Sciatic nerve (tissue), 2 donors: ENCODE measurements at regions not wholly inside any gene's neighbourhood (a gene's known extent, or its start where the extent isn't known, plus 50 kb on each side); places are given as distances from the start of the nearest gene placed in this dataset.

Source experiments
- ATAC-seq: fragments of 200-7000 bp; cut with Tn5 transposase; one replicate; pipeline ENCODE4 v1.9.1; 2020; ENCODE audit warnings: mild to moderate bottlenecking, moderate library complexity
- DNase-seq: peaks from one replicate; pipeline ENCODE4 v3.0.0-alpha.2; 2020; ENCODE audit warnings: low spot score
- intact Hi-C: fragments of 100-400 bp; cut with DNase I; formaldehyde crosslinking; loops from one replicate; pipeline ENCODE4 v1.14.2; 2022
- donor health status: DM: no; HTN: no; CAD: no.
- donor health status: DM: no; HTN: no; CAD: no.

DNA sequence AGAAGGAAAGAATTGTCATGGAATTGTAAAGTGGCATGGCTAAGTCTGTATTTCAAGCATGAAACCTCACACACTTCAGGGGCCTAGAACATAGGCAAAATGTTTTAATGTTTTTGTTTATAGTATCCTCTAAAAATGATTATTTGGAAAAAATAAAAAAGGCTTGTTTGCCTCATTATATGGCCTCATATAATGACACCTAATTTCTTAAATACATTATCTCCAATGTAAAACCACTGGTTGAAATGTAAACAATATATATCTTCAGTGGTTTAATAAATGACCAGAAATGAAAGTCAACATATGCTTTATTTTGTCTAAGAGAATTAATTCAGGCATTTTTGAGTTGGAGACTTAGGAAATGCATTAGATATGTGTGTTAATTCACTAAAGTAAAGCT is 1736.6 kb downstream of the EFNA5 start:
- ATAC-seq (no peak), DNase-seq (no peak)
- intact Hi-C loops, result no loop called here

DNA sequence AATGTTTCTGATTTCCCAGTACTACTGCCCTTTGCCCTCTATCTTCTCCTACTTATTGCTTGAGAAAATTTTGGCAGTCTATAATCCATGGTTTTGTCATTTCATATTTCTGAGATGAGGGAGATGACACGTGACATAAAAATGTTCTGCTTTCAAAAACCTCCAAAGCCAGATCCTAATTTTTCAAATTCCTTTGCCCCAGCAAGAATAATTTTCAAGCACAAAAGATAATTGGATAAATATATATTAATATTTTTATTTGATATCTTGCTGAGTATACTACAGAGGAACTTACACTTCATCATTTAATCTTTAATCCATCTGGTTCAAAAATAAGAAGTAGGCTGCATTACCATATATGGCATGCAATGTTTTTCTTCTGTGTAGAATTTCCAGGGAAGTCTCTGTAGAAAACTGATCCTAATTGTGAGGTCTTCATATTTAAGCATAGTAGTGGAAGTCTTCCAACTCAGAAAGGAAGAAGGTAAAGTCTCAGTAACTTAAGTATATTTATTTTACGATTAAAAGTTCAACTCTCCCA is 1738.8 kb downstream of the EFNA5 start:
- peak; percentile 68 for ATAC-seq
- DNase-seq, result no peak
- intact Hi-C loops, result no loop called here

DNA sequence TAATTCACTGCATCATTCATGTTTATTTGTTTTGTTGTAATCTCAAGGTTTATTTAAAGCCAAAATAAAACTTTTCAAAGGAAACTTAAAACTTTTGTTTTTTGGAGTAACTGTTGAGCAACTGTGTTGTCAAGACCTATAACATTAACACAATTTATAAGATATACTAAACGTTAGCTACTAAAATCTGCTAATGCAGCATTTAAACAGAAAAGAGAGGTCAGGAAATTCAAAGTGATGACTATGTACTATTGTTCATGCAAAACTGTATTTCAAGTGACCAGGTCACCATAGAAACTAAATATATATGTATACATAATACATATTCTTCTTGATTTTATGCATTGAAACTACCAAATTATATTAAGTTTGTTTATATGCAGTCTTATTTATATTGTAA is 1740.9 kb downstream of the EFNA5 start:
- DNase-seq, result no peak
- intact Hi-C loops, result no loop called here
- ATAC-seq, result no peak

DNA sequence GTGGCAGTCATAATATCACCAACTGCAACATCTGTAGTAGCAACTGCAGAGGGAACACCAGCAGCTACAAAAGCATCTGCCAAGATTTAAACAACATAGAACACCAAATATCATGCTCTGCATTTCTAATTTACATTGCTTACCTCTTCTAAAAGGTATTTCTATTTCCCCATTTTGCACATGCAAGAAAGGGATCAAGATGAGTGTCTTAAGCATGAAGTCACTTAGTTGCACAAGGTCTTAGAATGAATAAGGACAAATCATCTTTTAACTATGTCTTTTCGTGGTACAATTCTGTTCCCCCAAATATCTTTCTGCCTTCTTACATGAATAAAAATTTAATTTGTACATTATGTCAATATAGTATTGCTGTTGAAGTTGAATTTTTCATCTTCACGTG is 1746.4 kb downstream of the EFNA5 start:
- DNase-seq (no peak), ATAC-seq (no peak)
- intact Hi-C loops, result no loop called here

- ATAC-seq (no peak), DNase-seq (no peak)
- intact Hi-C loops, result no loop called here
Measured at GRCh38 chr5:105922574-105922973, 1748.2 kb downstream of the EFNA5 start.

- ATAC-seq, result no peak
- intact Hi-C loops, result no loop called here
- no peak for DNase-seq
Measured at GRCh38 chr5:105922080-105922479, 1748.7 kb downstream of the EFNA5 start.

GRCh38 chr5:105917189-105917588 is 1753.5 kb downstream of the EFNA5 start:
- DNase-seq, result no peak
- intact Hi-C loops, result no loop called here
- no peak for ATAC-seq

GRCh38 chr5:105907016-105907415 is 1763.7 kb downstream of the EFNA5 start:
- intact Hi-C loops, result no loop called here
- no peak for ATAC-seq
- no peak for DNase-seq

DNA sequence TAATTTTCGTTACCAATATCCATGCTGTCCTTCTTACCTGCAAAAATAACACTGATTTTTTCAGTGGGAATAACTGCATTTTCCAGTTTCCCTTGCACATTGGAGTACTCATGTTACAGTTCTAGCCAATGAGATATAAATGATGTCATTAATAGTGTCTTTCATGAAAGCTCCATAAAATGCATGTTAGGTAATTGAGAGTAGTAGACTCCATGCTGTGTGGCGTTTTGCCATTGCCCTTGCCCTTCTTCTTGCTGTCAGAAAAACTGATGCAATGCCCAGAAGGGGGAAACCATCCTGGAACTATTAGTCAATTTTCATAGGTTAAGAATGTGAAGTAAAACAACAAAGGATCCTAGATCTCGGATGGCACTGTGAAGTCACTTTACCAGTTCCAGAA is 1765.3 kb downstream of the EFNA5 start:
- ATAC-seq (no peak), DNase-seq (no peak)
- intact Hi-C loops, result no loop called here

GRCh38 chr5:105903069-105903468 is 1767.7 kb downstream of the EFNA5 start:
- intact Hi-C loops, result no loop called here
- DNase-seq, result no peak
- ATAC-seq, result no peak

- DNase-seq, result no peak
- ATAC-seq, result no peak
- intact Hi-C loops, result no loop called here
Measured at GRCh38 chr5:105899726-105900125, 1771.0 kb downstream of the EFNA5 start.

- DNase-seq (no peak), ATAC-seq (no peak)
- intact Hi-C loops, result no loop called here
Measured at GRCh38 chr5:105898183-105898582, 1772.6 kb downstream of the EFNA5 start.

DNA sequence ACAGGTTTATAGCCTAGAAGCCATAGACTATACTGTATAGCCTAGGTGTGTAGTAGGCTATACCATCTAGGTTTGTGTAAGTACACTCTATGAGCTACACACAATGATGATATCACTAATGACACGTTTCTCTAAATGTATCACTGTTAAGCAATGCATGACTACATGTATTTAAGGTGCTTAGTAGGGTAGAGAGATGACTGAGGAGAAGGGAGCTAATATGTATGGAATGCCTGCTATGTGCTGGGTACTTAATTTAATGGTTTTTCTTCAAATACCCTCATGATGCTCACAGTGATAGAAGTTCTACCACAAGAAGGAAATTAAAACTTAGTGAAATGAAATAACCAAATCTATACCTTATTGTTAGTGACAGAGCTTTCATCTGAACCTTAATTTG is 1785.5 kb downstream of the EFNA5 start:
- intact Hi-C loops, result no loop called here
- ATAC-seq (no peak), DNase-seq (no peak)

DNA sequence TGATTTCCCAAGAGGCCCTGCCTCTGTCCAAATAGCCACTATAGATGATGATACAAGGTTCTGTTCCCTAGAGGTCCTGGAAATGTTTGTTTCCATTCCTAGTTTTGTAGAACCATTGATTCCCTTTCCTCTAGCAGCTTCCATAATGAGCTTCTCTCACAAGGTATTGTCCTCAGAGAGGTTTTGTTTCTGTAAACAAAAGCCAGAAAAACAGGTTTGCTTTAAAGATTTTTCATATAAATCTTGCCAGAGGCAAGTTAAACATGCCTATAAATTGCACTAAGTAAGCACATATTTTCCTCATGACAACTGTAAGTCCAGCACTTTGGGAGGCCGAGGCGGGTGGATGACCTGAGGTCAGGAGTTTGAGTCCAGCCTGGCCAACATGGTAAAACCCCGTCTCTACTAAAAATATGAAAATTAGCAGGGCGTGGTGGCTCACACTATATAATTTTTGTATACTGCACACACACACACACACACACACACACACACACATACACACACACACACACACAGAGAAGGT is 1787.7 kb downstream of the EFNA5 start:
- DNase-seq, result no peak
- intact Hi-C loops, result no loop called here
- ATAC-seq, result no peak

- DNase-seq, result no peak
- intact Hi-C loops, result no loop called here
- ATAC-seq, result no peak
Measured at GRCh38 chr5:105878402-105878801, 1792.3 kb downstream of the EFNA5 start.

DNA sequence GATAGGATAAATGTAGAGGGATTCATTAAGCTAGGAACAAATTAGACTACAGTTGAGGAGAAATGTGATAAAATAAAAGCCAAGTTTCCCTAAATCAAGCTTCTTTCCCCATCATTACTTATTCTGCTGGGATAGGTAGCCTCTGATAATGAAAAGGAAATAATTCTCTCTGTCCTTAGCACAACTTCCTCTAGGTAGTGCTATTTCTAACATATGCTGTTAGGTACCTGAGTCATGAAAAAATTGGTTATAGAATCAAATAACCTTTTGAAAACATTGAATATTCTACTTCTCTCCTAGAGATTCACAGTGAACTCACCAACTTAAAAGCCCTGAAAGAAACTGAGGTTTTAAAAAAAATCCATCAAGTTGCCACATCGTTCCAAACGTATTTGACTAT is 1793.1 kb downstream of the EFNA5 start:
- intact Hi-C loops, result no loop called here
- DNase-seq (no peak), ATAC-seq (no peak)

- no peak for ATAC-seq
- no peak for DNase-seq
- intact Hi-C loops, result no loop called here
Measured at GRCh38 chr5:105874316-105874715, 1796.4 kb downstream of the EFNA5 start.

DNA sequence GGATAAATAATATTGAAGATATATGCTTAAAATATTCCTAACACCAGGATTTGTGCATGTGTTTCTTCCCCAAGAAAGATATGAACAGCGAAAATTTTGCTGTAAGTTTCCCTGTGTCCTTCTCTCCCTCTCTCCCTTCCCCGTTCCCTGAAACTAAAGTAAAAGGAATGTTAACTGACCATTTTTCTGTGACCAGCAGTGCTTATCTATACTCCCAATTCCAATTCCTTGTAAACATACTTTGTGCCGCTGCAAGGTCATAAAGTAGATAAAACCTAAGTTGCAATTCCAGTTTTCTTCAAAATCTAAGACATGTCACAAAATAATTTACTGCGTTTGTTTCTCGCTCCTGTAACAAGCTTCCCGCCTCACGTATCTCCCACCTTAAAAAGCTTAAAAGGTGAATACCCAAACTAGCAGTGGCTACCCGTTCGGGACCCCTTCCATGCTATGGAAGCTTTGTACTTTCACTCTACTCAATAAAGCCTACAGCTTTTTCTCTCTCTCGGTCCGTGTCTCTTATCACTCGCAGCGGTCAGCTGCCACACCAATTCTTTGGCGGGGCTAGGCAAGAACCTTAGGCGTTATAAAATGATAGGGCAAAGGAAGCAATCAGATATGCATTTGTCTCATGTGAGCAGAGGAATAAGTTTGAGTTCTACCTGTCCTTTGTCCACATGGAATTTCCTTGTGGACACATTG is 1798.0 kb downstream of the EFNA5 start:
- no peak for ATAC-seq
- intact Hi-C loops, result no loop called here

DNA sequence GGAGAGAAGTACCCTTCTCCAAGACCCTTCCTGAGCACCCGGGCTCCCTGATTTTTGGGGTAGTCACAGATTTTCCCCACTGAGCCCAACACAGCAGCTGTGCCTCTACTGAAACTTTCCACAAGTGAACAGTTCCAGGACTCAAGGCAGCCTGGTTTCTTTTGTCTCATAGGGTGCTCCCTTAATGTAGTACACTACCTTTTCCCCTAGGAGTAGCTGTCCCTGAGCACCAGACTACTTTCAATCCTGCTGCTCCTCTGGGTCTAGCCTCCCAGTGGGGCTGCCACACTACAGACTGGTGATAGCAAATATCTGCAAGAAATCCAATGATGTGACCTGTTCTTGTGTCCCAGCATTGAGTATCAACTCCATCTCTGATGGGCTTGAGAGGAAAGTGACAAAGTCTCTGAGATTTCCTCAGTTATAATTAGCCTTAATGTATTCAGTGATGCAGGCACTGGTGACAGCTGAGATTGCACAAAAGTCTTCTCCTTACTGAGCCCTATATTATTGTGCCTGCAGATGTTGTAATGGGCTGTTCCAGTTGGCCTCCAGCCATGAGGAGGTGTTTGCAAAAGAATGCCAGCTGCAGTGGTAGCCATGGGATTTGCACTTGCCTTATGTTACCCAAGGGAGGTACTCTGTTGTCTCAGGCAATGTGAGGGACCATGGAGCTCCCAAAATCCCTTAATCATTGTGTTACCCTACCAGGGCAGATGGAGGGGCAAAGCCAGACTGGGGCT is 1802.5 kb downstream of the EFNA5 start:
- DNase-seq (no peak), ATAC-seq (no peak)
- intact Hi-C loops, result no loop called here

More for the DNA sequence above, 1798.0 kb downstream of the EFNA5 start:
- no peak for DNase-seq

DNA sequence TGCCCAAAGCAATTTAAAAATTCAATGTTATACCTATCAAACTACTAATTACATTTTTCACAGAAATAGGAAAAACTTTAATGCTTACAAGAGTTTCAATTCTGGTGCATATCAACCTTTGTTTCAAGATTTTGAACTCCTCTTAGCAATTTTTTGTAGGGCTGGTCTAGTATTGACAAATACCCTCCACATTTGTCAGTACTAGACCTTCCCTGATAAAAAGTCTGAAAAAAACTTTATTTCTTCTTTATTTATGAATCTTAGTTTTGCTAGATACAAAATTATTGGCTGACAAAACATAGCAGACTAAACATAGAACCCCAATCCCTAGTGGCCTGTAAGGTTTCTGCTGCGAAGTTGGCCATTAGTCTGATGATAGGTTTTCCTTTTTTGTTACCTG is 1804.9 kb downstream of the EFNA5 start:
- DNase-seq, result no peak
- no peak for ATAC-seq
- intact Hi-C loops, result no loop called here
